ENCODE measurements at regions not wholly inside any gene's neighbourhood (a gene's known extent, or its start where the extent isn't known, plus 50 kb on each side); places are given as distances from the start of the nearest gene placed in this dataset.
"Not testable (repeated sequence)": the region's sequence is repeated elsewhere in the genome, so short reads cannot be mapped to it uniquely, and the experiment has no call there.

DNA sequence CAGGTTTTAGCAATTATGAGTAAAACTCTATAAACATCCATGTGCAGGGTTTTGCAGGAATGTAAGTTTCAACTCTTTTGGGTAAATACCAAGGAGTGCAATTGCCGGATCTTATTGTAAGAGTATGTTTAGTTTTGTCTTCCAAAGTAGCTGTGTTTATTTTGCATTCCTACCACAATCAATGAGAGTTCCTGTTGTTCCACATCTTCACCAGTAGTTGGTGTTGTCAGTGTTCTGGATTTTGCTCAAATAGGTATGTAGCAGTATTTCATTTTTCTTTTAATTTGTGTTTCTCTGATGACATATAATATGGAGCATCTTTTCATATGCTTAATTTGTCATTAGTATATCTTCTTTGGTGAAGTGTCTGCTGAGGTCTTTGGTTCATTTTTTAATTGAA lies 185.1 kb upstream of the GALNT15 start:
- DNase-seq (ENCODE audit: low read depth), result no peak

- not testable (repeated sequence) for DNase-seq (ENCODE audit: low read depth)
Measured at GRCh38 chr3:15993660-15994059, 180.8 kb upstream of the GALNT15 start.

DNA sequence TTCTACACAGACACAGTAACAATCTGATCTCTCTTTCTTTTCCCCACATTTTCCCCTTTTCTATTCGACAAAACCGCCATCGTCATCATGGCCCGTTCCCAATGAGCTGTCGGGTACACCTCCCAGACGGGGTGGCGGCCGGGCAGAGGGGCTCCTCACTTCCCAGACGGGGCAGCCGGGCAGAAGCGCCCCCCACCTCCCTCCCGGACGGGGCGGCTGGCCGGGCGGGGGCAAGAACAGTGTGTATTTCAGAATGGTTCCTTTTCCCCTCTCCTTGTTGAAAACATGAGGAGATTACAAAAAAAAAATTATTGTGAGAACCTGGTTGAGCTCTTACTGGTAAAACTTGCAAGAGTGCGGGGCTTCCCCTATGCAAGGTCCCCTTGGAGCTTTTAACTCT lies 178.0 kb upstream of the GALNT15 start:
- not testable (repeated sequence) for DNase-seq (ENCODE audit: low read depth)

GRCh38 chr3:15997274-15997943 lies 177.1 kb upstream of the GALNT15 start:
- DNase-seq (ENCODE audit: low read depth), result no peak

- no peak for DNase-seq (ENCODE audit: low read depth)
Measured at GRCh38 chr3:15998911-15999310, 175.6 kb upstream of the GALNT15 start.

DNA sequence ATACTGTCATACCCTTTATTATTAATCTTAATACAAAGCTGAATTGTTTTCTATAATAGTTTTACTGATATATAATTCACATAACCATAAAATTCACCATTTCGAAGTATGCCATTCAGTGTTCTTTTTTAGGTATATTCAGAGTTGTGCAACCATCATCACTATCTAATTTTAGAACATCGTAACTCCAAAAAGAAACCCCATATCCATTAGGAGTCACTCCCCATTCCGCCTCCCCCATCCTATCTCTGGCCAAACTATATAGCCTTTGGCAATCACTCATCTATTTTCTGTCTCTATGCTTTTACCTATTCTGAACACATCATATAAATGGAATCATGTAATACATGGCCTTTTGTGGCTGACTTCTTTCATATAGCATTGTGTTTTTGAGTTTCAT lies 169.7 kb upstream of the GALNT15 start:
- DNase-seq (ENCODE audit: low read depth), result no peak

GRCh38 chr3:16011376-16011775 lies 163.1 kb upstream of the GALNT15 start:
- DNase-seq (ENCODE audit: low read depth), result no peak

GRCh38 chr3:16012086-16012485 lies 162.4 kb upstream of the GALNT15 start:
- DNase-seq (ENCODE audit: low read depth), result no peak

GRCh38 chr3:16013568-16013967 lies 160.9 kb upstream of the GALNT15 start:
- no peak for DNase-seq (ENCODE audit: low read depth)

GRCh38 chr3:16021801-16022200 lies 152.7 kb upstream of the GALNT15 start:
- not testable (repeated sequence) for DNase-seq (ENCODE audit: low read depth)

DNA sequence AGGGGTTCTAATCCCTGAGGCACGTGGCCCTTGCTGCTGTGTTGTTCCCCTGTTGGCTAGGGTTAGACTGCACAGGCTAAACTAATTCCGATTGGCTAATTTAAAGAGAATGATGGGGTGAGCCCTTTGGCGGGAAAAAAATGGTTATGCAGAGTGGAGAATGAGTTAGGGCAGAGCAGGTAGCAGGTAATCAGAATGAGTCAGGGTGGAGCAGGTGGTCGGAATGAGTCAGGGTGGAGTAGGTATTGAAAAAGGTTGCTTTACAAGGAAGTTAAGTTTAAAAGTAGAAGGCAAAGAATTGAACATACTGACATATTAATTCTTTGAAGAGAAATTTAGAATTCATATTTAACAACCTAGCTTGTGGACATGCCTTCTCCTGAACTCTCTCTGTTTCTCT lies 150.6 kb upstream of the GALNT15 start:
- not testable (repeated sequence) for DNase-seq (ENCODE audit: low read depth)

- no peak for DNase-seq (ENCODE audit: low read depth)
Measured at GRCh38 chr3:16024548-16024947, 149.9 kb upstream of the GALNT15 start.

DNA sequence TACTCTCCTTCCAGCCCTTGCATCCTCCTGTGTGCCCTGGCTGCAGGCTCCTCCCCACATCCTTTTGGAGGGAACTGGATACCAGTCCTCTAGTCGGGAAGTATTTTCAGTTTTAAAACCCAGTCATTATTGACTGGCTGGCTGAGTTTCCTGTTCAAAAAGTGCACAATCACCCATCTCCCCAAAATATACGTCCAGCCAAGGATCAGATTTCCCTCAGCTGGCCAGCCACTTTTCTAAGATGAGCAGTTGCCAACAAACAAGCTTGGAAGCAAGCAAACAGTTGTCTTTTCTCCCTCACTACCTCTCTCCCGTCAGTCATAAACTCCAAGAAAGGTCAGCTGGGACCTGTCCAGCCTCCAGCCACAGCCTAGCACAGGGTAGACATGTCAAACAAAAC lies 147.7 kb upstream of the GALNT15 start:
- DNase-seq (ENCODE audit: low read depth), result no peak

- no peak for DNase-seq (ENCODE audit: low read depth)
Measured at GRCh38 chr3:16028604-16029003, 145.9 kb upstream of the GALNT15 start.

- DNase-seq (ENCODE audit: low read depth), result no peak
Measured at GRCh38 chr3:16030342-16030741, 144.1 kb upstream of the GALNT15 start.

DNA sequence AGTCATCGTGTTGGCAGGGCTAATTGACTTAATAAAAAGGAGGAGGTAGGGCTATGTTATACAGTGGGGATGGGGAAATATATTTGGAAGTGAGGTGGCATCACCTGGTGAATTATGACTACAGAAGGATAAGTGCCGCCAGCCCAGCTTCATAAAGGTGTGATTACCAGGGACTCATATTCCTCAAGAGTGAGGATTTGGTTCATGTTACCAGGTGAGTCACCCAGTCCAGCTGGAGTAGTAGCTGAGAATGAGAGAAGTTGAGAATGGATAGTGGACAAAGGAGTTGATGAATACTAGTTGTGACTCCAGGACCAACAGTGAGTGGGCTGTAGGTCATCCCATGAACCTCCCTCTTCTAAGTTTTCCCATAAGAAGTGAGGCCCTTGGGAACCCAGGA lies 143.0 kb upstream of the GALNT15 start:
- no peak for DNase-seq (ENCODE audit: low read depth)

DNA sequence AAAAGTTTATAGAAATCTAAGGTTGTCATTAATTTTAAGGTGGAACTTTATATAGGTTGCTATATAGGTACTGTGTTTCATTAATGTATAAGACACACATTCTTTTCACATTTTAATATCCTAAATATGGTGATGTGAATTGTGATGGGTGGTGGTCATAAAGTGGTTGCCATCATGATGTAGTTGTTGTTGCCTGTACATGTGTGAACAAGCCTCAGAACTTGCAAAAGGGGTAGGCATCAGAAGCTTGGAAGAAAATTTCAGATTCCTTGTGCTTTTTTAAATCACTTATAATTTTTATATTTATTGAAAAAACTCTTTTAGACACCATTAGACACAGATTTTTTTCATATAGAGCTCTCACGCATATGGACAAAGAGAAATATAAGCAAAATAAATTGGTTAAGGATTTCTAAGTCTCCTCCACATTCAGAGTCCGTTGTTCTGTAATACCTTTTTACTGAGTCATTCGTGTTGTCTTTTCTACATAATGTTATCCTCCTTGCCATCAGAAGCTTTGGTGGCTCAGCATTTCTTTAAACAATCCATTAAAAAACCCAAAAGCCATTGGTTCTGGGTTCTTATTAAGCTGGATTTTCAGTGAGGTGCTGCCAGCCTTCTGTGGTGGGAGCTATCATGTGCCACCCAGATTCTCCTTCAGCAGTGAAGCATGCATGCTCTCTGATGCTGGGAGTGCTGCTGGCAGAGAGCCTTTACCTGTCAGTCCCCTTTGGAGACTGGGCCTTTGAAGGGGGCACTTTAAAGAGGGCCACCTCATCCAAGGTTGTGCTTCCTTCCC lies 140.4 kb upstream of the GALNT15 start:
- no peak for DNase-seq (ENCODE audit: low read depth)

- DNase-seq (ENCODE audit: low read depth), result no peak
Measured at GRCh38 chr3:16040991-16041390, 133.5 kb upstream of the GALNT15 start.

GRCh38 chr3:16048435-16049318 lies 125.8 kb upstream of the GALNT15 start:
- DNase-seq (ENCODE audit: low read depth), result peak; percentile 3

- no peak for DNase-seq (ENCODE audit: low read depth)
Measured at GRCh38 chr3:16050641-16051467, 123.6 kb upstream of the GALNT15 start.

DNA sequence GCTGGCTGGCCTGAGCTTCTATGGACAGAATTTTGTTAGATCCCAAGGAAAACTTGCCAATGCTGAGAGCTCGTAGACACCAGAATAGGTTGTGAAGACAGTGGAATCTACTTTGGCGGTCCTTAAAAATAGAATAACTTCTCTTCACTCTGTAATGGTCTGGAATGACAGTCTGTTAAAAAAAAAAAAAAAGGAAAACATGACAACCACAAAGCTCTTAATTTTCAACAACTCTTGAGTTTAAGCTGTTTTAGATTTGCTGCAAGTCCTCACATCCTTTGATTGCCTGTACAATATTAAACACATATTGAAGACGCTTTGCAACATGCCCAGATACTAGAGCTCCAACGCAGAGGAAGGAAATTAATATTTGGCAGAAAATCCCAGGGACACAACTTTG lies 122.8 kb upstream of the GALNT15 start:
- DNase-seq (ENCODE audit: low read depth), result no peak

GRCh38 chr3:16052964-16053363 lies 121.5 kb upstream of the GALNT15 start:
- DNase-seq (ENCODE audit: low read depth), result no peak
